Fibroblast of lung (primary cell): ENCODE measurements at regions not wholly inside any gene's neighbourhood (a gene's known extent, or its start where the extent isn't known, plus 50 kb on each side); places are given as distances from the start of the nearest gene placed in this dataset.
"Not testable (repeated sequence)": the region's sequence is repeated elsewhere in the genome, so short reads cannot be mapped to it uniquely, and the experiment has no call there.

Experiments
- DNase-seq, 2 donors: peaks; one replicate each; pipeline versions ENCODE4 v3.0.0 to v3.0.0-alpha.2; 2010; ENCODE audit warnings: low read depth in 2 of 2
- H2AFZ ChIP-seq: 2 replicates; pipeline ENCODE4 v1.5.1; 2012; ENCODE audit warnings: low read length, control low read depth, inconsistent platforms
- H3K27ac ChIP-seq: 2 replicates; pipeline ENCODE4 v1.5.1; 2011; ENCODE audit warnings: low read length, control low read depth; ENCODE audit not compliant: insufficient read depth
- H3K27me3 ChIP-seq: 2 replicates; pipeline ENCODE4 v1.5.1; 2011; ENCODE audit warnings: mild to moderate bottlenecking, low read length; ENCODE audit not compliant: control insufficient read depth, insufficient read depth
- H3K36me3 ChIP-seq: 2 replicates; pipeline ENCODE4 v1.5.1; 2011; ENCODE audit warnings: low read length; ENCODE audit not compliant: control insufficient read depth, insufficient read depth
- H3K4me1 ChIP-seq: 2 replicates; pipeline ENCODE4 v1.5.1; 2011; ENCODE audit warnings: low read length; ENCODE audit not compliant: control insufficient read depth, insufficient read depth; ENCODE audit errors: extremely low read depth
- H3K4me2 ChIP-seq: 2 replicates; pipeline ENCODE4 v1.5.1; 2011; ENCODE audit warnings: low read length, control low read depth; ENCODE audit not compliant: insufficient read depth; ENCODE audit errors: extremely low read depth
- H3K4me3 ChIP-seq, 4 experiments: fragments of 200-600 bp in 1 of 4; sonication (generic) in 1 of 4; replicated peaks in 1 of 4; 2 replicates each; pipeline ENCODE4 v1.5.1; 2011 to 2016; ENCODE audit warnings: low read length in 4 of 4, low read depth in 3 of 4, mild to moderate bottlenecking in 3 of 4, control low read depth in 2 of 4, inconsistent platforms in 1 of 4, mixed read lengths in 1 of 4; ENCODE audit not compliant: insufficient read depth in 1 of 4; ENCODE audit errors: control extremely low read depth in 1 of 4
- H3K79me2 ChIP-seq: 2 replicates; pipeline ENCODE4 v1.5.1; 2012; ENCODE audit warnings: mild to moderate bottlenecking, low read length, inconsistent platforms; ENCODE audit not compliant: control insufficient read depth, insufficient read depth
- H3K9ac ChIP-seq: 2 replicates; pipeline ENCODE4 v1.5.1; 2011; ENCODE audit warnings: mild to moderate bottlenecking, low read length, control low read depth; ENCODE audit not compliant: insufficient read depth
- H3K9me3 ChIP-seq: 2 replicates; pipeline ENCODE4 v1.5.1; 2012; ENCODE audit warnings: low read depth, low read length; ENCODE audit not compliant: control insufficient read depth, insufficient read depth
- H4K20me1 ChIP-seq: 2 replicates; pipeline ENCODE4 v1.5.1; 2011; ENCODE audit warnings: low read length; ENCODE audit not compliant: control insufficient read depth, insufficient read depth; ENCODE audit errors: extremely low read depth
- CTCF ChIP-seq, 2 donors: IDR thresholded peaks in 1 of 2; conservative IDR thresholded peaks in 1 of 2; 1 replicate in 1 of 2; 2 replicates in 1 of 2; pipeline ENCODE4 v1.5.1; 2011 to 2012; ENCODE audit warnings: low read length in 2 of 2, control low read depth in 1 of 2, inconsistent platforms in 1 of 2, low read depth in 1 of 2, mild to moderate bottlenecking in 1 of 2
- EZH2 ChIP-seq: IDR thresholded peaks from 2 replicates; pipeline ENCODE4 v1.5.1; 2012; ENCODE audit warnings: low read length, control low read depth, mild to moderate bottlenecking; ENCODE audit errors: missing control alignments

- no peaks in the 10 kb centered on the region for H4K20me1 ChIP-seq
- no peak overlapping the region for H3K4me3 ChIP-seq
- H3K9me3 ChIP-seq: no peaks in the 10 kb centered on the region
- no peak overlapping the region for H2AFZ ChIP-seq
- TF ChIP-seq EZH2 (no peak), CTCF (conservative IDR thresholded peaks at IDR 0.05 in 1 of 2, IDR thresholded peaks at IDR 0.05 in 1 of 2; ENCODE audit: low read depth in 1 of 2, low read length in 2 of 2) (no peak)
- no peaks in the 10 kb centered on the region for H3K4me1 ChIP-seq
- H3K36me3 ChIP-seq: no peaks in the 10 kb centered on the region
- H3K27me3 ChIP-seq: no peaks in the 10 kb centered on the region
- no peak overlapping the region for H3K4me2 ChIP-seq
- no peaks in the 10 kb centered on the region for H3K79me2 ChIP-seq
- H3K27ac ChIP-seq: no peak overlapping the region
- DNase-seq: no peak
- H3K9ac ChIP-seq: no peak overlapping the region
Observed at GRCh38 chr5:116876240-116876840, 301.7 kb upstream of the SEMA6A start.

- H3K27me3 ChIP-seq: no peaks in the 10 kb centered on the region
- no peaks in the 10 kb centered on the region for H4K20me1 ChIP-seq
- no peaks in the 10 kb centered on the region for H3K9me3 ChIP-seq
- DNase-seq: peak in 1 of 2 donors; percentile 1
- no peak overlapping the region for H3K4me3 ChIP-seq
- H2AFZ ChIP-seq: no peak overlapping the region
- H3K27ac ChIP-seq: no peak overlapping the region
- H3K4me2 ChIP-seq: no peak overlapping the region
- no peaks in the 10 kb centered on the region for H3K79me2 ChIP-seq
- no peak overlapping the region for H3K9ac ChIP-seq
- TF ChIP-seq CTCF (conservative IDR thresholded peaks at IDR 0.05 in 1 of 2, IDR thresholded peaks at IDR 0.05 in 1 of 2; ENCODE audit: low read depth in 1 of 2, low read length in 2 of 2) (no peak), EZH2 (no peak)
- H3K4me1 ChIP-seq: no peaks in the 10 kb centered on the region
- no peaks in the 10 kb centered on the region for H3K36me3 ChIP-seq
Observed at GRCh38 chr5:116872986-116873385, 298.4 kb upstream of the SEMA6A start.

GRCh38 chr5:116872486-116872885 is 297.9 kb upstream of the SEMA6A start:
- Histone ChIP-seq H3K27me3 (no peaks in the 10 kb centered on the region), H4K20me1 (no peaks in the 10 kb centered on the region), H3K79me2 (no peaks in the 10 kb centered on the region), H3K9ac (no peak overlapping the region), H3K4me1 (no peaks in the 10 kb centered on the region), H3K4me3 (no peak overlapping the region), H3K4me2 (no peak overlapping the region), H2AFZ (no peak overlapping the region), H3K36me3 (no peaks in the 10 kb centered on the region), H3K9me3 (no peaks in the 10 kb centered on the region), H3K27ac (no peak overlapping the region)
- no peak for DNase-seq
- TF ChIP-seq EZH2 (no peak), CTCF (conservative IDR thresholded peaks at IDR 0.05 in 1 of 2, IDR thresholded peaks at IDR 0.05 in 1 of 2; ENCODE audit: low read depth in 1 of 2, low read length in 2 of 2) (no peak)

- not testable (repeated sequence) for H3K27ac ChIP-seq, H4K20me1 ChIP-seq, H2AFZ ChIP-seq, H3K9me3 ChIP-seq, H3K4me3 ChIP-seq, H3K4me1 ChIP-seq, DNase-seq, H3K9ac ChIP-seq, H3K36me3 ChIP-seq, H3K27me3 ChIP-seq, H3K79me2 ChIP-seq, H3K4me2 ChIP-seq
Observed at GRCh38 chr5:116867825-116868224, 293.2 kb upstream of the SEMA6A start.
